K562 (cell line): ENCODE measurements at regions not wholly inside any gene's neighbourhood (a gene's known extent, or its start where the extent isn't known, plus 50 kb on each side); places are given as distances from the start of the nearest gene placed in this dataset.

Experiments
- ATAC-seq: fragments of 200-7000 bp; cut with Tn5 transposase; 3 replicates; pipeline ENCODE4 v1.9.1; 2020; ENCODE audit warnings: moderate library complexity
- BruUV-seq: library from RNA; stranded (reverse); fragments of 400-500 nt; replicated peaks from 2 replicates; lab custom pipeline; 2021; lab: Mats Ljungman, UMichigan
- CTCF ChIA-PET: fragments of 300-600 bp; formaldehyde crosslinking; extraction: SDS; loops from one replicate; lab custom pipeline; 2021; ENCODE audit warnings: low intra/inter-chr PET ratio; lab: Yijun Ruan, JAX
- POLR2A ChIA-PET: fragments of 300-600, 350-650 bp; sonication (Branson Sonifier 250); formaldehyde crosslinking; extraction: SDS; loops from one replicate; lab custom pipeline; 2021; ENCODE audit warnings: antibody characterized with exemption, inconsistent platforms; lab: Yijun Ruan, JAX
- DNase-seq, 4 experiments: peaks; one replicate each; pipeline versions ENCODE4 v3.0.0 to v3.0.0-alpha.2; 2011 to 2018; ENCODE audit warnings: low spot score in 3 of 4, mixed read lengths in 3 of 4; ENCODE audit errors: extremely low read depth in 1 of 4
- FAIRE-seq: peaks from 2 replicates; lab custom pipeline; 2011; peaks lifted over from hg19 to GRCh38; lab: Jason Lieb, UNC
- H2AFZ ChIP-seq: 2 replicates; pipeline ENCODE4 v1.6.0; 2011; ENCODE audit warnings: low read depth, low read length, control low read depth, inconsistent platforms
- H3K27ac ChIP-seq: fragments of 200-600 bp; 3 replicates; pipeline ENCODE4 v1.8.0; 2011; ENCODE audit warnings: low read depth, mild to moderate bottlenecking, control low read depth, inconsistent platforms, low read length, moderate library complexity, mixed read lengths; ENCODE audit errors: extremely low read depth
- H3K27me3 ChIP-seq, 2 experiments: fragments of 300-600 bp in 1 of 2; 2 replicates in 1 of 2; 3 replicates in 1 of 2; pipeline versions ENCODE4 v1.6.0 to v1.8.0; 2011; ENCODE audit warnings: inconsistent platforms in 2 of 2, low read length in 2 of 2, mild to moderate bottlenecking in 1 of 2, mixed read lengths in 1 of 2, moderate library complexity in 1 of 2; ENCODE audit not compliant: control insufficient read depth in 2 of 2, insufficient read depth in 2 of 2
- H3K36me3 ChIP-seq: fragments of 300-600 bp; 3 replicates; pipeline ENCODE4 v1.8.0; 2011; ENCODE audit warnings: mild to moderate bottlenecking, low read length, inconsistent platforms; ENCODE audit not compliant: control insufficient read depth, insufficient read depth
- H3K4me1 ChIP-seq, 2 experiments: fragments of 200-600 bp in 1 of 2; replicated peaks in 1 of 2; 2 replicates in 1 of 2; 3 replicates in 1 of 2; pipeline versions ENCODE4 v1.5.1 to v1.8.0; 2011; ENCODE audit warnings: inconsistent platforms in 2 of 2, low read length in 2 of 2, mild to moderate bottlenecking in 1 of 2, mixed read lengths in 1 of 2, moderate library complexity in 1 of 2; ENCODE audit not compliant: control insufficient read depth in 2 of 2, insufficient read depth in 2 of 2
- H3K4me2 ChIP-seq: 2 replicates; pipeline ENCODE4 v1.6.1; 2011; ENCODE audit warnings: low read length, control low read depth, inconsistent platforms, mixed read lengths; ENCODE audit not compliant: insufficient read depth
- H3K4me3 ChIP-seq: fragments of 200-600 bp; sonication (generic), shearing (Covaris generic); 2 replicates; pipeline ENCODE4 v1.5.1; 2016; ENCODE audit warnings: control low read depth, inconsistent platforms
- H3K79me2 ChIP-seq: fragments of 200-600 bp; 3 replicates; pipeline ENCODE4 v1.8.0; 2011; ENCODE audit warnings: low read length, inconsistent platforms; ENCODE audit not compliant: control insufficient read depth, insufficient read depth
- H3K9ac ChIP-seq, 2 experiments: 2 replicates each; pipeline versions ENCODE4 v1.6.0 to v1.6.1; 2011; ENCODE audit warnings: low read depth in 2 of 2, low read length in 2 of 2, control low read depth in 1 of 2, inconsistent platforms in 1 of 2, mild to moderate bottlenecking in 1 of 2, mixed read lengths in 1 of 2; ENCODE audit not compliant: insufficient read depth in 1 of 2
- H3K9me1 ChIP-seq: one replicate; pipeline ENCODE4 v1.6.0; 2011; ENCODE audit warnings: inconsistent platforms, mild to moderate bottlenecking, low read length, moderate library complexity; ENCODE audit not compliant: control insufficient read depth, insufficient read depth
- H3K9me3 ChIP-seq: replicated peaks from 2 replicates; pipeline ENCODE4 v1.5.1; 2011; ENCODE audit warnings: low read depth, low read length, inconsistent platforms; ENCODE audit not compliant: control insufficient read depth, insufficient read depth
- H4K20me1 ChIP-seq: replicated peaks from 2 replicates; pipeline ENCODE4 v1.6.1; 2011; ENCODE audit warnings: low read length, inconsistent platforms, mixed read lengths; ENCODE audit not compliant: control insufficient read depth, insufficient read depth
- BHLHE40 ChIP-seq: IDR thresholded peaks from 2 replicates; pipeline ENCODE4 v1.6.1; 2011; ENCODE audit warnings: low read length, improper control_type of control experiment
- ESRRA ChIP-seq: fragments of 450-650 bp; IDR thresholded peaks from 2 replicates; pipeline ENCODE4 v1.6.1; 2014; ENCODE audit warnings: low read depth, mild to moderate bottlenecking, moderate library complexity, borderline replicate concordance
- ETV1 ChIP-seq: fragments of 450-650 bp; conservative IDR thresholded peaks from 2 replicates; pipeline ENCODE4 v1.6.1; 2016; ENCODE audit warnings: missing genetic modification characterization, control low read depth, low read depth, missing compliant biosample characterization
- FOXJ2 ChIP-seq: fragments of 200-800 bp; sonication (Bioruptor generic); IDR thresholded peaks from 2 replicates; pipeline ENCODE4 v1.6.1; 2016; ENCODE audit warnings: missing genetic modification characterization, missing compliant biosample characterization
- FOXJ3 ChIP-seq: sonication (generic); formaldehyde crosslinking; IDR thresholded peaks from 2 replicates; pipeline ENCODE4 v1.4.0; 2020; ENCODE audit warnings: mild to moderate bottlenecking, missing genetic modification reagents
- GABPB2 ChIP-seq: fragments of 250-450 bp; sonication (Bioruptor Pico); conservative IDR thresholded peaks from 2 replicates; pipeline ENCODE4 v1.5.1; 2021; ENCODE audit warnings: mild to moderate bottlenecking
- HDAC1 ChIP-seq, 2 experiments: fragments of 450-650 bp; IDR thresholded peaks; 2 replicates each; pipeline ENCODE4 v1.6.1; 2016 to 2017; ENCODE audit warnings: inconsistent platforms in 1 of 2, mild to moderate bottlenecking in 1 of 2, moderate library complexity in 1 of 2
- IFI16 ChIP-seq: fragments of 250-450 bp; sonication (Bioruptor Pico); IDR thresholded peaks from 2 replicates; pipeline ENCODE4 v2.1.2; 2022; ENCODE audit warnings: mild to moderate bottlenecking, inconsistent platforms
- MAFG ChIP-seq: fragments of 450-650 bp; conservative IDR thresholded peaks from 2 replicates; pipeline ENCODE4 v1.6.1; 2016; ENCODE audit warnings: missing genetic modification characterization, missing compliant biosample characterization
- PRMT5 ChIP-seq: sonication (generic); formaldehyde crosslinking; IDR thresholded peaks from 2 replicates; pipeline ENCODE4 v1.5.0; 2020; ENCODE audit warnings: missing genetic modification reagents
- RAD51 ChIP-seq: fragments of 450-650 bp; IDR thresholded peaks from 2 replicates; pipeline ENCODE4 v1.7.1; 2016; ENCODE audit warnings: low read depth, mild to moderate bottlenecking, borderline replicate concordance
- RCOR1 ChIP-seq, 2 experiments: IDR thresholded peaks; 2 replicates each; pipeline ENCODE4 v1.6.1; 2012; ENCODE audit warnings: low read depth in 2 of 2, low read length in 2 of 2, borderline replicate concordance in 1 of 2, improper control_type of control experiment in 1 of 2
- U2AF1 ChIP-seq: fragments of 200-400 bp; formaldehyde crosslinking; optimal IDR thresholded peaks from 2 replicates; pipeline ENCODE3; 2017; ENCODE audit warnings: mild to moderate bottlenecking, low read depth, low read length, moderate library complexity
- ZNF133 ChIP-seq: fragments of 250-450 bp; sonication (Bioruptor Pico); IDR thresholded peaks from 2 replicates; pipeline ENCODE4 v1.4.0; 2020; ENCODE audit warnings: mild to moderate bottlenecking
- ZNF324 ChIP-seq: fragments of 250-450 bp; sonication (Bioruptor Pico); IDR thresholded peaks from 2 replicates; pipeline ENCODE4 v1.4.0; 2020; ENCODE audit warnings: mild to moderate bottlenecking
- ZNF445 ChIP-seq: fragments of 250-450 bp; sonication (Bioruptor Pico); IDR thresholded peaks from 2 replicates; pipeline ENCODE4 v1.4.0; 2020; ENCODE audit warnings: low read depth, mild to moderate bottlenecking, moderate library complexity
- ZNF699 ChIP-seq: fragments of 250-450 bp; sonication (Bioruptor Pico); IDR thresholded peaks from 2 replicates; pipeline ENCODE4 v1.8.0; 2021; ENCODE audit warnings: mild to moderate bottlenecking, moderate library complexity; ENCODE audit not compliant: insufficient replicate concordance
- WGBS: fragments of 100-300 bp; shearing (Covaris generic); methylation state at CpG from one replicate; pipeline ENCODE4 v1.1.6; 2016; ENCODE audit warnings: low coverage, mixed read lengths; ENCODE audit not compliant: insufficient coverage; ENCODE audit errors: missing lambda C conversion rate; 5-methylcytosine and 5-hydroxymethylcytosine counted together
- in situ Hi-C: fragments of 300-500 bp; cut with MboI; formaldehyde crosslinking; loops from 4 replicates; pipeline ENCODE4 v1.15.0; 2018; ENCODE audit warnings: inconsistent platforms, mixed read lengths
- intact Hi-C: fragments of 100-400 bp; cut with micrococcal nuclease; formaldehyde crosslinking; loops from 2 replicates; pipeline ENCODE4 v1.14.2; 2022
- TF ChIP-seq, protein P1 (sequence below): fragments of 200-400 bp; formaldehyde crosslinking; IDR thresholded peaks from 2 replicates; pipeline ENCODE4 v1.6.1; 2017; ENCODE audit warnings: mild to moderate bottlenecking, low read depth, low read length, moderate library complexity
- TF ChIP-seq, protein P2 (sequence below): sonication (generic); formaldehyde crosslinking; IDR thresholded peaks from 2 replicates; pipeline ENCODE4 v1.8.0; 2022; ENCODE audit warnings: missing genetic modification reagents, mild to moderate bottlenecking, borderline replicate concordance

DNA sequence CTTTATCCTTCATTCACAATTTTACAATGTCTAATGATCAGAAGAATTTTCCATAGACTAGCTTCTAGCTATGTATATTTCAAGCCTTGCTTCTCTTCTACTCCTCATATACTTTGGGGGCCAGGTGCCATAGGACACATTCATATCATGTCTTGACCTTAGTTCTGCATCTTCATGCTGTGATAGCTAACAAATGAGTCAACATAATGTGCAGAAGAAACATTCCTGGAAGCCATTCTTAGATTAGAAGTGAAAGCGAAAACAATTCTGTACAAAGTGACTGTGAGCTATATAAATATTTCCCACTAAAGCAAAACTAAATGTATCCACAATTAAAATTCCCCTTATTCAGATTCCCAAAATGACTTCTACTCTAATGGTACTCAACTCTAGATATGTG lies 320.2 kb upstream of the NREP start:
- H3K27me3 ChIP-seq: no peaks in the 10 kb centered on the region
- no peak overlapping the region for H2AFZ ChIP-seq
- H3K9me3 ChIP-seq: no peaks in the 10 kb centered on the region
- H3K79me2 ChIP-seq: no peaks in the 10 kb centered on the region
- ChIA-PET CTCF (no interaction called here), POLR2A (interaction anchor here (0.7 kb wide), 1 partner anchor 907 kb away, joined by 4 read pairs; no protein-coding TSS in a partner anchor)
- H3K9ac ChIP-seq: no peak overlapping the region
- intact Hi-C loops (no loop called here), in situ Hi-C loops (no loop called here)
- DNase-seq (no peak), FAIRE-seq (no peak), ATAC-seq (no peak)
- no TSS peak for BruUV-seq
- no peaks in the 10 kb centered on the region for H3K9me1 ChIP-seq
- H3K4me3 ChIP-seq: no peak overlapping the region
- 0% methylated on average over 1 of the region's 1 CpG for WGBS
- H3K27ac ChIP-seq: no peak overlapping the region
- TF ChIP-seq MAFG (tag) (no peak), ZNF699 (CRISPR knock-in tag) (no peak), IFI16 (CRISPR knock-in tag) (no peak), HDAC1 (IDR thresholded peaks at IDR 0.05) (no peak), FOXJ3 (CRISPR knock-in tag) (no peak), ESRRA (no peak), ZNF445 (CRISPR knock-in tag) (no peak), ZNF324 (CRISPR knock-in tag) (no peak), GABPB2 (CRISPR knock-in tag) (no peak), ZNF133 (CRISPR knock-in tag) (no peak), ETV1 (tag) (no peak), BHLHE40 (no peak), RAD51 (no peak), FOXJ2 (tag) (no peak), RCOR1 (IDR thresholded peaks at IDR 0.05; ENCODE audit: borderline replicate concordance in 1 of 2, low read depth in 2 of 2, low read length in 2 of 2) (no peak), PRMT5 (no peak), U2AF1 (no peak)
- TF ChIP-seq, protein P1, sequence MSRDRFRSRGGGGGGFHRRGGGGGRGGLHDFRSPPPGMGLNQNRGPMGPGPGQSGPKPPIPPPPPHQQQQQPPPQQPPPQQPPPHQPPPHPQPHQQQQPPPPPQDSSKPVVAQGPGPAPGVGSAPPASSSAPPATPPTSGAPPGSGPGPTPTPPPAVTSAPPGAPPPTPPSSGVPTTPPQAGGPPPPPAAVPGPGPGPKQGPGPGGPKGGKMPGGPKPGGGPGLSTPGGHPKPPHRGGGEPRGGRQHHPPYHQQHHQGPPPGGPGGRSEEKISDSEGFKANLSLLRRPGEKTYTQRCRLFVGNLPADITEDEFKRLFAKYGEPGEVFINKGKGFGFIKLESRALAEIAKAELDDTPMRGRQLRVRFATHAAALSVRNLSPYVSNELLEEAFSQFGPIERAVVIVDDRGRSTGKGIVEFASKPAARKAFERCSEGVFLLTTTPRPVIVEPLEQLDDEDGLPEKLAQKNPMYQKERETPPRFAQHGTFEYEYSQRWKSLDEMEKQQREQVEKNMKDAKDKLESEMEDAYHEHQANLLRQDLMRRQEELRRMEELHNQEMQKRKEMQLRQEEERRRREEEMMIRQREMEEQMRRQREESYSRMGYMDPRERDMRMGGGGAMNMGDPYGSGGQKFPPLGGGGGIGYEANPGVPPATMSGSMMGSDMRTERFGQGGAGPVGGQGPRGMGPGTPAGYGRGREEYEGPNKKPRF: no peak
- TF ChIP-seq, protein P2, sequence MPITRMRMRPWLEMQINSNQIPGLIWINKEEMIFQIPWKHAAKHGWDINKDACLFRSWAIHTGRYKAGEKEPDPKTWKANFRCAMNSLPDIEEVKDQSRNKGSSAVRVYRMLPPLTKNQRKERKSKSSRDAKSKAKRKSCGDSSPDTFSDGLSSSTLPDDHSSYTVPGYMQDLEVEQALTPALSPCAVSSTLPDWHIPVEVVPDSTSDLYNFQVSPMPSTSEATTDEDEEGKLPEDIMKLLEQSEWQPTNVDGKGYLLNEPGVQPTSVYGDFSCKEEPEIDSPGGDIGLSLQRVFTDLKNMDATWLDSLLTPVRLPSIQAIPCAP (CRISPR knock-in tag): no peak
- no peaks in the 10 kb centered on the region for H4K20me1 ChIP-seq
- no peak overlapping the region for H3K4me2 ChIP-seq
- no peaks in the 10 kb centered on the region for H3K36me3 ChIP-seq
- H3K4me1 ChIP-seq: no peaks in the 10 kb centered on the region
